H9 (cell line): ENCODE measurements at regions not wholly inside any gene's neighbourhood (a gene's known extent, or its start where the extent isn't known, plus 50 kb on each side); places are given as distances from the start of the nearest gene placed in this dataset.

ENCODE experiments used
- DNase-seq: peaks from one replicate; pipeline ENCODE4 v3.0.0-alpha.2; 2017
- H2AFZ ChIP-seq: one replicate; pipeline ENCODE4 v1.6.1; 2013; ENCODE audit warnings: mild to moderate bottlenecking, low read length, control low read depth, moderate library complexity
- H2AK5ac ChIP-seq: 2 replicates; pipeline ENCODE4 v1.6.1; 2013; ENCODE audit warnings: low read length, control low read depth, mixed read lengths; ENCODE audit not compliant: insufficient read length
- H2BK120ac ChIP-seq: one replicate; pipeline ENCODE4 v1.6.1; 2013; ENCODE audit warnings: low read depth, mild to moderate bottlenecking, low read length, control low read depth, inconsistent platforms; ENCODE audit not compliant: poor library complexity, severe bottlenecking
- H2BK12ac ChIP-seq: 2 replicates; pipeline ENCODE4 v1.6.1; 2013; ENCODE audit warnings: low read length, control low read depth, mixed read lengths, low read depth; ENCODE audit not compliant: insufficient read length
- H2BK15ac ChIP-seq: 2 replicates; pipeline ENCODE4 v1.6.1; 2013; ENCODE audit warnings: low read depth, low read length, control low read depth
- H2BK20ac ChIP-seq: one replicate; pipeline ENCODE4 v1.6.1; 2013; ENCODE audit warnings: low read depth, mild to moderate bottlenecking, low read length, control low read depth, inconsistent platforms; ENCODE audit not compliant: poor library complexity, severe bottlenecking
- H2BK5ac ChIP-seq: 2 replicates; pipeline ENCODE4 v1.6.1; 2013; ENCODE audit warnings: low read length, control low read depth, mixed read lengths; ENCODE audit not compliant: insufficient read length
- H3K14ac ChIP-seq: 2 replicates; pipeline ENCODE4 v1.6.1; 2013; ENCODE audit warnings: low read length, control low read depth; ENCODE audit not compliant: insufficient read depth
- H3K18ac ChIP-seq: 2 replicates; pipeline ENCODE4 v1.6.1; 2013; ENCODE audit warnings: low read depth, mild to moderate bottlenecking, mixed read lengths, low read length, control low read depth; ENCODE audit not compliant: insufficient read length
- H3K23ac ChIP-seq: 2 replicates; pipeline ENCODE4 v1.6.1; 2013; ENCODE audit warnings: low read length, control low read depth, mixed read lengths, low read depth; ENCODE audit not compliant: insufficient read length
- H3K23me2 ChIP-seq: 2 replicates; pipeline ENCODE4 v1.6.1; 2013; ENCODE audit warnings: low read depth, mild to moderate bottlenecking, mixed read lengths, low read length, control low read depth; ENCODE audit not compliant: insufficient read length, poor library complexity, severe bottlenecking
- H3K27ac ChIP-seq: 2 replicates; pipeline ENCODE4 v1.5.1; 2013; ENCODE audit warnings: low read length, control low read depth, mixed read lengths, low read depth; ENCODE audit not compliant: insufficient read length
- H3K27me3 ChIP-seq: 2 replicates; pipeline ENCODE4 v1.6.1; 2013; ENCODE audit warnings: low read length, control low read depth, inconsistent platforms; ENCODE audit not compliant: insufficient read depth
- H3K4ac ChIP-seq: 2 replicates; pipeline ENCODE4 v1.6.1; 2013; ENCODE audit warnings: low read depth, mild to moderate bottlenecking, control low read depth, inconsistent platforms, low read length, moderate library complexity
- H3K4me1 ChIP-seq: 2 replicates; pipeline ENCODE4 v1.6.1; 2013; ENCODE audit warnings: low read length, control low read depth, inconsistent platforms; ENCODE audit not compliant: insufficient read depth
- H3K4me2 ChIP-seq: 2 replicates; pipeline ENCODE4 v1.6.1; 2013; ENCODE audit warnings: low read length, control low read depth, mixed read lengths; ENCODE audit not compliant: insufficient read length, insufficient read depth
- H3K56ac ChIP-seq: 2 replicates; pipeline ENCODE4 v1.6.1; 2013; ENCODE audit warnings: low read depth, mild to moderate bottlenecking, mixed read lengths, low read length, control low read depth; ENCODE audit not compliant: insufficient read length
- H3K79me1 ChIP-seq: 2 replicates; pipeline ENCODE4 v1.6.1; 2013; ENCODE audit warnings: low read depth, mild to moderate bottlenecking, moderate library complexity, low read length, control low read depth, inconsistent platforms; ENCODE audit not compliant: insufficient read depth, poor library complexity, severe bottlenecking
- H3K79me2 ChIP-seq: 2 replicates; pipeline ENCODE4 v1.6.1; 2013; ENCODE audit warnings: low read length, control low read depth, inconsistent platforms; ENCODE audit not compliant: insufficient read depth
- H3K9ac ChIP-seq: 2 replicates; pipeline ENCODE4 v1.6.1; 2013; ENCODE audit warnings: low read length, control low read depth, mixed read lengths; ENCODE audit not compliant: insufficient read length; ENCODE audit errors: extremely low read depth
- H3K9me3 ChIP-seq: one replicate; pipeline ENCODE4 v1.6.1; 2013; ENCODE audit warnings: low read depth, low read length, inconsistent platforms; ENCODE audit not compliant: control insufficient read depth
- H3T11ph ChIP-seq: one replicate; pipeline ENCODE4 v1.6.1; 2013; ENCODE audit warnings: mild to moderate bottlenecking, low read length, control low read depth, inconsistent platforms
- H4K20me1 ChIP-seq: one replicate; pipeline ENCODE4 v1.6.1; 2013; ENCODE audit not compliant: control insufficient read depth, insufficient read length, insufficient read depth
- H4K5ac ChIP-seq: 2 replicates; pipeline ENCODE4 v1.6.1; 2013; ENCODE audit warnings: low read depth, mild to moderate bottlenecking, mixed read lengths, low read length, control low read depth; ENCODE audit not compliant: insufficient read length
- H4K8ac ChIP-seq: replicated peaks from 2 replicates; pipeline ENCODE4 v1.6.1; 2013; ENCODE audit warnings: low read length, control low read depth, mixed read lengths, low read depth; ENCODE audit not compliant: insufficient read length
- H4K91ac ChIP-seq: 2 replicates; pipeline ENCODE4 v1.6.1; 2013; ENCODE audit warnings: low read depth, mild to moderate bottlenecking, moderate library complexity, mixed read lengths, low read length, control low read depth; ENCODE audit not compliant: insufficient read length
- H3K27ac Mint-ChIP-seq, 3 experiments: 2 replicates in 2 of 3; 3 replicates in 1 of 3; pipeline ENCODE4 v1.8.0; 2020 to 2021; ENCODE audit warnings: mixed read lengths in 3 of 3, mild to moderate bottlenecking in 1 of 3, moderate library complexity in 1 of 3
- H3K27me3 Mint-ChIP-seq: 2 replicates; pipeline ENCODE4 v1.8.0; 2021; ENCODE audit warnings: low read depth, mild to moderate bottlenecking, moderate library complexity, mixed read lengths
- H3K36me3 Mint-ChIP-seq, 3 experiments: 2 replicates in 2 of 3; 3 replicates in 1 of 3; pipeline ENCODE4 v1.8.0; 2020 to 2021; ENCODE audit warnings: low read depth in 3 of 3, mixed read lengths in 3 of 3; ENCODE audit not compliant: insufficient read depth in 1 of 3
- H3K4me1 Mint-ChIP-seq, 2 experiments: 2 replicates each; pipeline ENCODE4 v1.8.0; 2020; ENCODE audit warnings: mixed read lengths in 2 of 2
- H3K4me3 Mint-ChIP-seq, 2 experiments: 2 replicates in 1 of 2; 3 replicates in 1 of 2; pipeline ENCODE4 v1.8.0; 2020 to 2021; ENCODE audit warnings: mild to moderate bottlenecking in 2 of 2, mixed read lengths in 2 of 2, moderate library complexity in 1 of 2
- H3K9me3 Mint-ChIP-seq, 2 experiments: 2 replicates in 1 of 2; 3 replicates in 1 of 2; pipeline ENCODE4 v1.8.0; 2020; ENCODE audit warnings: mild to moderate bottlenecking in 2 of 2, mixed read lengths in 2 of 2, moderate library complexity in 1 of 2
- WGBS: extraction: QIAGEN DNeasy Blood & Tissue Kit; methylation state at CpG from one replicate; pipeline ENCODE4 v1.1.7; 2013; ENCODE audit warnings: missing lambda C conversion rate, low lambda C conversion rate, mixed read lengths; ENCODE audit not compliant: insufficient read length; ENCODE audit errors: extremely low coverage; 5-methylcytosine and 5-hydroxymethylcytosine counted together
- TF ChIP-seq, protein P1 (sequence below): fragments of 200-600 bp; sonication (generic); conservative IDR thresholded peaks from 3 replicates; pipeline ENCODE4 v1.8.0; 2021; ENCODE audit warnings: antibody characterized with exemption, mild to moderate bottlenecking

DNA sequence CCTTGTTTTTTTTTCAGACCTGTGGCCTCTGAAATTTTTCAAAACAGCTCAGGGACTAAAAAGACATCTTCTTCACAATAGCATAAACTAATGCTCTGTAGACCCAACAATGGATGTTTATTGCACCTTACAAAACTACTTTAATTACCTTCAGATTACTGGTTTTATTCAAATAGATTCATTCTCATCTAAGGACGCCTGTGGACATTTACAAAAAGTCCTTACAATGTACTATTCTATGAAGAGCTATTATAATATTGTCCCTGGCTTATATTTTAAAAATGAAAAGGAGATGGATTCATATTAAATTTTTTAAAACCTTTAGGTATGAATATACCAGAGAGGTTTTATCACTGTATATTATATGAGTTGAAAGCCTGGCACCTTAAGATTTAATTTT, 238.4 kb upstream of the NR5A2 start:
- Histone ChIP-seq H3K9ac (no peak overlapping the region), H2BK15ac (no peak overlapping the region), H2BK20ac (no peak overlapping the region), H3K18ac (no peak overlapping the region), H4K8ac (no peak overlapping the region), H3T11ph (no peak overlapping the region), H3K23ac (no peak overlapping the region), H3K4me2 (no peak overlapping the region), H2BK120ac (no peak overlapping the region), H3K14ac (no peak overlapping the region), H4K91ac (no peak overlapping the region), H2AFZ (no peak overlapping the region), H3K79me2 (no peaks in the 10 kb centered on the region), H3K9me3 (no peaks in the 10 kb centered on the region), H3K27ac (no peak overlapping the region), H3K56ac (no peak overlapping the region), H3K4me1 (peaks cover 6% of the 10 kb centered on the region; the same call in 1 of the 2 replicates), H2BK5ac (no peak overlapping the region), H4K5ac (no peak overlapping the region), H2BK12ac (no peak overlapping the region), H3K23me2 (no peaks in the 10 kb centered on the region), H3K4ac (no peak overlapping the region), H3K79me1 (no peaks in the 10 kb centered on the region), H2AK5ac (no peak overlapping the region), H4K20me1 (no peaks in the 10 kb centered on the region), H3K27me3 (no peaks in the 10 kb centered on the region)
- TF ChIP-seq, protein P1, sequence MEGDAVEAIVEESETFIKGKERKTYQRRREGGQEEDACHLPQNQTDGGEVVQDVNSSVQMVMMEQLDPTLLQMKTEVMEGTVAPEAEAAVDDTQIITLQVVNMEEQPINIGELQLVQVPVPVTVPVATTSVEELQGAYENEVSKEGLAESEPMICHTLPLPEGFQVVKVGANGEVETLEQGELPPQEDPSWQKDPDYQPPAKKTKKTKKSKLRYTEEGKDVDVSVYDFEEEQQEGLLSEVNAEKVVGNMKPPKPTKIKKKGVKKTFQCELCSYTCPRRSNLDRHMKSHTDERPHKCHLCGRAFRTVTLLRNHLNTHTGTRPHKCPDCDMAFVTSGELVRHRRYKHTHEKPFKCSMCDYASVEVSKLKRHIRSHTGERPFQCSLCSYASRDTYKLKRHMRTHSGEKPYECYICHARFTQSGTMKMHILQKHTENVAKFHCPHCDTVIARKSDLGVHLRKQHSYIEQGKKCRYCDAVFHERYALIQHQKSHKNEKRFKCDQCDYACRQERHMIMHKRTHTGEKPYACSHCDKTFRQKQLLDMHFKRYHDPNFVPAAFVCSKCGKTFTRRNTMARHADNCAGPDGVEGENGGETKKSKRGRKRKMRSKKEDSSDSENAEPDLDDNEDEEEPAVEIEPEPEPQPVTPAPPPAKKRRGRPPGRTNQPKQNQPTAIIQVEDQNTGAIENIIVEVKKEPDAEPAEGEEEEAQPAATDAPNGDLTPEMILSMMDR: no peak
- H3K4me1 Mint-ChIP-seq: peaks cover 17 to 21% of the 10 kb centered on the region in 2 experiments
- DNase-seq: no peak
- H3K27me3 Mint-ChIP-seq: no peaks in the 10 kb centered on the region
- H3K36me3 Mint-ChIP-seq: no peaks in the 10 kb centered on the region
- H3K9me3 Mint-ChIP-seq: no peaks in the 10 kb centered on the region
- no CpG with 5 or more reads among the region's 1 CpG for WGBS
- no peak overlapping the region for H3K4me3 Mint-ChIP-seq
- H3K27ac Mint-ChIP-seq: no peak overlapping the region
